ENCODE measurements at regions not wholly inside any gene's neighbourhood (a gene's known extent, or its start where the extent isn't known, plus 50 kb on each side); places are given as distances from the start of the nearest gene placed in this dataset.

DNA sequence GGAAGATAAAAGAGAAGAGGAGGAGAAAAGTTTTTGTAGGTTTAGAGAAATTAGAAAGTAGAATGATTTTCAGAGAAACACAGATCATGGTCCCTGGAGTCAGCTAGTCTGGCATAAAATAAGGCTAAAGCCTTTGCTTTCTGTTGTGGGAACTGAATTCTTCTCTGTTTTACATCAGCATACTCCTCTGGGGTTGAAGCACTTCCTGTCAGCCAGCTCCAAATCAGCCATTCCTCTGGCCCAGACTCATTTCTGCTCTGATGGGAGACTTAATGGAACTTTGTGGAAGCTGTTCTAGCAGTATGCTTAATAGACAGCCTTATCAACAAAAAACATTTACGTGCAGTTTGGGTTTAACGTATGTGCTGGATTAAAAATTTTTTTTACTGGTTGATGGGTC lies 143.2 kb downstream of the HMHB1 start:
- Mint-ChIP-seq H3K27ac (no peak overlapping the region), H3K4me3 (no peak overlapping the region), H3K27me3 (ENCODE audit: low read depth in 3 of 3) (peaks cover 1 to 2% (median 2%) of the 10 kb centered on the region in 3 donors), H3K36me3 (no peaks in the 10 kb centered on the region), H3K4me1 (no peaks in the 10 kb centered on the region), H3K9me3 (peaks cover 0 to 3% (median 2%) of the 10 kb centered on the region in 7 donors)
- WGBS (ENCODE audit: insufficient coverage) = no CpG with 5 or more reads among the region's 2 CpGs
- TF ChIP-seq CTCF (IDR thresholded peaks at IDR 0.05) = no peak
- Histone ChIP-seq H2AFZ (ENCODE audit: insufficient read depth, low read depth, low read length, poor library complexity, severe bottlenecking) (no peak overlapping the region), H3K9me3 (replicated peaks in 1 of 2; ENCODE audit: control insufficient read depth in 1 of 2, insufficient read depth in 1 of 2, low read length in 2 of 2) (no peaks in the 10 kb centered on the region), H3K4me3 (replicated peaks in 1 of 3; ENCODE audit: low read depth in 2 of 3, low read length in 3 of 3) (no peak overlapping the region), H3K27ac (ENCODE audit: low read depth in 1 of 2, low read length in 2 of 2) (no peak overlapping the region), H3K79me2 (ENCODE audit: insufficient read depth, low read length) (no peaks in the 10 kb centered on the region), H3K4me1 (ENCODE audit: control insufficient read depth in 1 of 2, insufficient read depth in 2 of 2, low read length in 2 of 2) (no peaks in the 10 kb centered on the region), H3K36me3 (replicated peaks in 1 of 2; ENCODE audit: control insufficient read depth in 1 of 2, insufficient read depth in 2 of 2, low read length in 2 of 2) (no peaks in the 10 kb centered on the region), H4K20me1 (ENCODE audit: insufficient read depth, low read length) (no peaks in the 10 kb centered on the region), H3K27me3 (ENCODE audit: control insufficient read depth in 2 of 2, insufficient read depth in 2 of 2, low read length in 2 of 2) (no peaks in the 10 kb centered on the region), H3K9ac (ENCODE audit: insufficient read depth, low read length, poor library complexity, severe bottlenecking) (no peak overlapping the region), H3K4me2 (replicated peaks; ENCODE audit: extremely low read depth, low read length, poor library complexity, severe bottlenecking) (no peak overlapping the region)
- intact Hi-C loops (cut with micrococcal nuclease) = no loop called here
- DNase-seq = no peak

DNA sequence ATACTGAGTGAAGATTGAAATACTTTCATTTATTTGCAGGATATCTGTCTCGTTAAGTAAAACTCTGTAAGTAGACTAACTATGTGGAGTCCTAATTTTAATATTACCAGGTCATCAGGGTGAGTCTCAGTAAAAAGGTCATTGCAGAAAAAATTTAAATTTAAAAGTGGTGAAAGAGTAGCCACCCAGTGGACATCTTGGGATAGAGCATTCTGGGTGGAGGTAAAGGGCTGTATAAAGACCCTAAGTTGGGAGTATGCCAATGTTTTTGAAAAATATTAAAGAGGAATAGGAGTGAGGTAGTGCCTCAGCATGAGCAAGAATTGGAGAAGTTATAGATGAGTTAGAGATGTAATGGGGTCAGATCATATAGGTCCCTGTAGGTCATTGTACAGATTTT lies 145.5 kb downstream of the HMHB1 start:
- intact Hi-C loops (cut with micrococcal nuclease) = no loop called here
- Histone ChIP-seq H3K36me3 (replicated peaks in 1 of 2; ENCODE audit: control insufficient read depth in 1 of 2, insufficient read depth in 2 of 2, low read length in 2 of 2) (no peaks in the 10 kb centered on the region), H3K27ac (ENCODE audit: low read depth in 1 of 2, low read length in 2 of 2) (no peak overlapping the region), H3K9ac (ENCODE audit: insufficient read depth, low read length, poor library complexity, severe bottlenecking) (no peak overlapping the region), H3K27me3 (ENCODE audit: control insufficient read depth in 2 of 2, insufficient read depth in 2 of 2, low read length in 2 of 2) (no peaks in the 10 kb centered on the region), H3K9me3 (replicated peaks in 1 of 2; ENCODE audit: control insufficient read depth in 1 of 2, insufficient read depth in 1 of 2, low read length in 2 of 2) (no peaks in the 10 kb centered on the region), H3K4me3 (replicated peaks in 1 of 3; ENCODE audit: low read depth in 2 of 3, low read length in 3 of 3) (no peak overlapping the region), H2AFZ (ENCODE audit: insufficient read depth, low read depth, low read length, poor library complexity, severe bottlenecking) (no peak overlapping the region), H3K79me2 (ENCODE audit: insufficient read depth, low read length) (no peaks in the 10 kb centered on the region), H4K20me1 (ENCODE audit: insufficient read depth, low read length) (no peaks in the 10 kb centered on the region), H3K4me2 (replicated peaks; ENCODE audit: extremely low read depth, low read length, poor library complexity, severe bottlenecking) (no peak overlapping the region), H3K4me1 (ENCODE audit: control insufficient read depth in 1 of 2, insufficient read depth in 2 of 2, low read length in 2 of 2) (no peaks in the 10 kb centered on the region)
- Mint-ChIP-seq H3K9me3 (peaks cover 0 to 5% (median 2%) of the 10 kb centered on the region in 7 donors), H3K4me3 (no peak overlapping the region), H3K27ac (no peak overlapping the region), H3K27me3 (ENCODE audit: low read depth in 3 of 3) (peaks cover 0 to 3% (median 2%) of the 10 kb centered on the region in 3 donors), H3K36me3 (no peaks in the 10 kb centered on the region), H3K4me1 (no peaks in the 10 kb centered on the region)
- WGBS (ENCODE audit: insufficient coverage) = no CpG with 5 or more reads among the region's 1 CpG
- TF ChIP-seq CTCF (IDR thresholded peaks at IDR 0.05) = no peak
- DNase-seq = no peak
